ENCODE measurements at regions not wholly inside any gene's neighbourhood (a gene's known extent, or its start where the extent isn't known, plus 50 kb on each side); places are given as distances from the start of the nearest gene placed in this dataset.

DNA sequence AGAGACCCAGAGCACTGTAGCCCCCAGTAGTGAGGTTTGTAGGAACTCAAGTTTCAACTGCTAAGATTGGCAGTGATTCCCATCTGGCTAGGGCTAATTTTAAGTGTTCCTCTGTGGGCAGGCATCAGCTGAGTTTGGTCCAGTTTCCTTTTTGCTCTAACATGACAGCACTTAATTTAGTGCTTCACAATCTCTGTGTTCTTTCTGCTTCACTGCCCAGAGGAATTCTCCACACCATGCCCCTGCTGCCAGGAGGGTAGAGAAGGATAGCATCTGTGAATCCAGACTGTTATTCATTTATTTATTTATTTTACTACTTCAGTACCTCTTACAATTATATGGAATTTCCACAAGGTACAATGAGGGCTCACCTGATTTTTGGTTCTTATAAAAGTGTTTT is 549.9 kb upstream of the FSIP2 start:
- no peak overlapping the region for H3K4me3 ChIP-seq
- H3K4me1 ChIP-seq, result peaks cover 5% of the 10 kb centered on the region; the same call in 1 of the 2 replicates
- H3K9me3 ChIP-seq, result no peaks in the 10 kb centered on the region
- peak overlapping the region; percentile 15; the same call in 1 of the 2 replicates for H3K4me2 ChIP-seq
- H3K9ac ChIP-seq, result no peak overlapping the region
- no peak overlapping the region for H3K27ac ChIP-seq
- H3K27me3 ChIP-seq, result no peaks in the 10 kb centered on the region
- no peaks in the 10 kb centered on the region for H4K20me1 ChIP-seq
- no peak for TF ChIP-seq Cebpa-rat (IDR thresholded peaks at IDR 0.05)
- H3K36me3 ChIP-seq, result no peaks in the 10 kb centered on the region

DNA sequence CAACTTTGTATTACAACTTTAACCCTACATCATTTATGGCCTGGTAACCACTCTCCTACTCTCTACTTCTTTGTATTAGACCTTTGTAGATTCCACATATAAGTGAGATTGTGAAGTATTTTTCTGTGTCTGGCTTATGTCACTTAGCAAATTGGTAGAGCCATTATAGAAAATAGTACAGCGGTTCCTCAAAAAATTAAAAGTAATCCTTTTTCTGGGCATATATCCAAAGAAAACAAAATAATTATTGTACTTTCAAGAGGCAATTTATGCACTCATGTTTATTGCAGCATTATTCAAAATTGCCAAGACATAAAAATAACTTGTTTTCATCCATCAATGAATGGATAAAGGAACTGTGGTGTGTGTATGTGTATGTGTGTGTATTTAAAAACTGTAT is 537.5 kb upstream of the FSIP2 start:
- no peak for TF ChIP-seq Cebpa-rat (IDR thresholded peaks at IDR 0.05)

DNA sequence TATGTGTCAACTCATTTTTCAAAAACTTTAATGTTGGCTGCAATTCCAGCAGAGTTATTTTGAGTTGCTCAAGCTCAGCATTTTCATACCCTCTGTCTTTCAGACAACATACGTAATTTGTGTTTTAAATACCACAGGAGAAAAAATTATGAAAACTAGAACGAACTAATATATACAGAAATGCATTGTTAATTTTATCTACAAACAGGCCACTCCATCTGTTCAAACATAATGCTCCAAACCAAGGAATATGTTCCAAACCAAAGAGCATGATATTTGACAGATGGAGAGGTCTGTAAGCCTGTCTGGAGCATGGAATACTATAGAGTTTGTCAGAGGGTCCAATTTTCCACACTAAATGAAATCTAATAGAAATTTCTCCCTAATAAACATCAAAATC is 536.2 kb upstream of the FSIP2 start:
- H4K20me1 ChIP-seq, result no peaks in the 10 kb centered on the region
- no peaks in the 10 kb centered on the region for H3K36me3 ChIP-seq
- H3K4me2 ChIP-seq, result no peak overlapping the region
- no peak for TF ChIP-seq Cebpa-rat (IDR thresholded peaks at IDR 0.05)
- H3K4me1 ChIP-seq, result no peaks in the 10 kb centered on the region
- H3K27ac ChIP-seq, result no peak overlapping the region
- H3K4me3 ChIP-seq, result no peak overlapping the region
- H3K9me3 ChIP-seq, result no peaks in the 10 kb centered on the region
- H3K27me3 ChIP-seq, result no peaks in the 10 kb centered on the region
- H3K9ac ChIP-seq, result no peak overlapping the region

More for the DNA sequence above, 537.5 kb upstream of the FSIP2 start:
- Histone ChIP-seq H3K27ac (no peak overlapping the region), H3K4me3 (no peak overlapping the region), H3K4me2 (no peak overlapping the region), H3K9me3 (no peaks in the 10 kb centered on the region), H3K9ac (no peak overlapping the region), H3K36me3 (no peaks in the 10 kb centered on the region), H4K20me1 (no peaks in the 10 kb centered on the region), H3K27me3 (no peaks in the 10 kb centered on the region), H3K4me1 (no peaks in the 10 kb centered on the region)

DNA sequence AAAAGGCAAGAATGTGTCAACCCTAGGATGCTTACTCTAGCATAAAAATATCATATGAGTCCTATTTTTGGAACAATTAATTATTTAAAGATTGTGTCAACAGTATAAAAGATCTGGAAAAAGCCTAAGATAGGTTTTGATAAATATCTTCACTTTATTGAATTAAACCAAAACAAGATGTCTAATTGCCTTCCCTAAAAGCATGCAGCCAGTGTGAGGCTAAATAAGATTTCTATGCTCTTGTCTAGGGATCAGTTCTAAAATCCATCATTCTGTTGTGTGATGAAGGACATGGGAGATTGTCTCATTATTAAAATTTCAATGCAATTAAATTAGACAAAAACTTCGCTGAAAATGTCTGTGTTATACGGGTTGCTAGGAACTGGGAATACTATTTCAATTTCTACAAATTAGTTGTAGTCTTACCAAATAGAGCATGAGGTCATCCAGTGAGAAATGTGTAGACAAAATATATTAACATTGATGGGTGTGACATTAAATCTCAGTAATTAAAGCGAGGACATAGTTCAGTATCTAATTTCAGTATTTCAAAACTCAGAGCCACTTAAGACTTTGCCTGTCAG is 535.6 kb upstream of the FSIP2 start:
- Histone ChIP-seq H3K4me2 (no peak overlapping the region), H3K9ac (no peak overlapping the region), H3K27ac (no peak overlapping the region), H3K4me1 (no peaks in the 10 kb centered on the region), H4K20me1 (no peaks in the 10 kb centered on the region), H3K9me3 (no peaks in the 10 kb centered on the region), H3K4me3 (no peak overlapping the region), H3K36me3 (no peaks in the 10 kb centered on the region), H3K27me3 (no peaks in the 10 kb centered on the region)
- no peak for TF ChIP-seq Cebpa-rat (IDR thresholded peaks at IDR 0.05)

DNA sequence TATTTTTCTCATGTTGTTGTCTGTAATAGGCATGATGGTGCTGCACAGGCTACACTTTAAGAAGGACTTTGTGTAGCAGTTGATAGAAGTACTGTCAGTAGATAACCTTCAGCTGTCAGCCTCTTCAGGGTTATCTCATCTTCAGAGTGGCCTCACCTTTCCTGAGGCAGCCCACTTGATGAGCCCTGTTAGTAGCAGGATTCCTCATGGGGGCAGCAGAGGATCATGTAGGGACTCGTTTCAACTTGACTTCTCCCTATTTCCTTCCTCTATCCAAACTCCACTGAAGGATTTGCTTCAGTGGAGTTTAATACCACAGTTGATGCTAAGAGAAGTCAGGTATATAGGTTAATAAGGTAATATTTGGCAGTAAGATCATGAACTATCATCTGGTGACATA is 530.3 kb upstream of the FSIP2 start:
- Histone ChIP-seq H3K27me3 (no peaks in the 10 kb centered on the region), H3K36me3 (no peaks in the 10 kb centered on the region), H3K4me1 (no peaks in the 10 kb centered on the region), H3K9me3 (no peaks in the 10 kb centered on the region), H3K9ac (no peak overlapping the region), H3K4me2 (no peak overlapping the region), H3K27ac (no peak overlapping the region), H4K20me1 (no peaks in the 10 kb centered on the region), H3K4me3 (no peak overlapping the region)
- no peak for TF ChIP-seq Cebpa-rat (IDR thresholded peaks at IDR 0.05)

DNA sequence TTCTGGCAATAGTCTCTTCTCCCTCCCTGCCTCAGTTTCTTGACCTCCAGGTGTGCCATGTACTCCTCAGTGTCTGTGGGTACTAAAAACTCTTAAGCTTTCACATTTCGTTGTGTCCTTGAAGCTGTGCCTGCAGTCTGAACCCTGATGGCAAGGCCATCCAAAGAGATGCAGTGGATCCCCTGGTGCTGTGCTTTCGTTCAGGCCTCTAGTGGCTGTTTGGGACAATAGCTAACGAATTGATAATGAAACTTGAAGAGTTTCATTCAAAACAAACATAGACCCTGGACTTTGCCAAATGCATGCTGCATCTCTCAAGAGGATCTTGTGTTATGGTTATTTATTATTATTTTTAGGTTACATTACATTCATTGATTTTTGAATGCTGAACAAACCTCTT is 523.1 kb upstream of the FSIP2 start:
- Histone ChIP-seq H3K27me3 (no peaks in the 10 kb centered on the region), H3K4me2 (no peak overlapping the region), H3K27ac (no peak overlapping the region), H3K4me1 (no peaks in the 10 kb centered on the region), H3K9me3 (peaks cover 5% of the 10 kb centered on the region; the same call in 1 of the 2 replicates), H4K20me1 (no peaks in the 10 kb centered on the region), H3K36me3 (no peaks in the 10 kb centered on the region), H3K9ac (no peak overlapping the region), H3K4me3 (no peak overlapping the region)
- TF ChIP-seq Cebpa-rat (IDR thresholded peaks at IDR 0.05), result no peak

DNA sequence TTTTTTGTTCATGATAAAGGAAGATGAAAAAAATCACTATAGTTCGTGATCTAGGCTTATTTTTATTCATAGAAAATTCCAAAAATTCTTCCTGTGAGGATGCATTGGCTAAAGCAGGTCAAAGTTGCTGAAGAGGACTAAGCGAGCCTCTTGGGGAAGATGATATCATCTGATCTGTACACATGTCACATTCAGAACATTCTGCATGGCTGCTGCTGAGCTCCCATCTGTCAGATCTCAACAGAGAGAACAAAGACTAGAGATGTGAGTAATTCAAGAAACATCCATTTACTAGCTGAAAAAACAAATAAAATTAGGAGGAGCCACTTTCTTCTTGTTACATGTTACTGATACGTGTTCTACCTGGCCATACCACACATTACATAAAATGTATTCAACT is 518.6 kb upstream of the FSIP2 start:
- no peaks in the 10 kb centered on the region for H4K20me1 ChIP-seq
- H3K4me1 ChIP-seq, result no peaks in the 10 kb centered on the region
- peaks cover 5% of the 10 kb centered on the region; the same call in 1 of the 2 replicates for H3K9me3 ChIP-seq
- H3K27ac ChIP-seq, result no peak overlapping the region
- no peak overlapping the region for H3K9ac ChIP-seq
- no peak for TF ChIP-seq Cebpa-rat (IDR thresholded peaks at IDR 0.05)
- no peak overlapping the region for H3K4me3 ChIP-seq
- no peaks in the 10 kb centered on the region for H3K27me3 ChIP-seq
- no peaks in the 10 kb centered on the region for H3K36me3 ChIP-seq
- no peak overlapping the region for H3K4me2 ChIP-seq

DNA sequence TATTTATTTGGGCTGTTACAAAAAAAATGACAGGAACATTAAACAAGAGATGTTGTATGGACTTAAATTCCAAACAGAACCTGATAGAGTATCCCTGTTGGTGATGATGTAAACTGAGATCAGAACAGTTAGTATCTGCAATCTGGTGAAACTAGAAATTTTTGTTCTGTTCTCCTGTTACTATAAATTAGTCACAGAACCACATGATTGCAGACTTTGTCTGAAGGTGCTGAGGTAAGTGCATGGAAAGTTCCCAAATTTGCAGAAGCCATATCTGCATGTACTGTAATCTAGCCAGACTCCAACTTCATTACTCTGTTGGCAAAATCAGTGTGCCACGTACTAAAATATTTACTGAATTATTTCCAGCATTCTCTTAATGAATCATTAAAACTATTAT is 516.3 kb upstream of the FSIP2 start:
- Histone ChIP-seq H3K4me3 (no peak overlapping the region), H3K27me3 (no peaks in the 10 kb centered on the region), H3K9me3 (no peaks in the 10 kb centered on the region), H4K20me1 (no peaks in the 10 kb centered on the region), H3K9ac (no peak overlapping the region), H3K27ac (no peak overlapping the region), H3K36me3 (no peaks in the 10 kb centered on the region), H3K4me2 (no peak overlapping the region), H3K4me1 (no peaks in the 10 kb centered on the region)
- TF ChIP-seq Cebpa-rat (IDR thresholded peaks at IDR 0.05), result no peak

DNA sequence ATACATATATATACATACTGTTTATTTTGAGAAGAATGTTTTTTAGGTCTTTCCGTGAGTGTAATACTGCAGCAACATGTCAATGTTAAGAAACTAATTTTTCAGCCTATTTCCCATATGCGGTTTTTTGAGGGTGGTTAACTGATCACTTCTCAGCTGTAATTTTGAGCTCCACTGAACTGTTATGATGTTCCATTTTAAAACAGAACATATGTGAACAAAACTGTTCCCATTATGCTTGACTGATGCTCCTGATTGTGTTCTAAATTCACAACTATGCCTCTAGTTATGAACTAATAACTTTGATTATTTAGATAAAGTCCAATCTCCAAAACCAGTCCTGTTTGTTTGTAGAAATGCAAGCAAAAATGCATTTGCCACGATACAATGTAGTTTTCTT is 511.2 kb upstream of the FSIP2 start:
- no peak overlapping the region for H3K9ac ChIP-seq
- no peak overlapping the region for H3K4me3 ChIP-seq
- TF ChIP-seq Cebpa-rat (IDR thresholded peaks at IDR 0.05), result no peak
- H3K9me3 ChIP-seq, result no peaks in the 10 kb centered on the region
- peak overlapping the region; percentile 45; the same call in 1 of the 2 replicates for H3K4me2 ChIP-seq
- H4K20me1 ChIP-seq, result no peaks in the 10 kb centered on the region
- H3K27me3 ChIP-seq, result no peaks in the 10 kb centered on the region
- H3K36me3 ChIP-seq, result no peaks in the 10 kb centered on the region
- no peaks in the 10 kb centered on the region for H3K4me1 ChIP-seq
- no peak overlapping the region for H3K27ac ChIP-seq

DNA sequence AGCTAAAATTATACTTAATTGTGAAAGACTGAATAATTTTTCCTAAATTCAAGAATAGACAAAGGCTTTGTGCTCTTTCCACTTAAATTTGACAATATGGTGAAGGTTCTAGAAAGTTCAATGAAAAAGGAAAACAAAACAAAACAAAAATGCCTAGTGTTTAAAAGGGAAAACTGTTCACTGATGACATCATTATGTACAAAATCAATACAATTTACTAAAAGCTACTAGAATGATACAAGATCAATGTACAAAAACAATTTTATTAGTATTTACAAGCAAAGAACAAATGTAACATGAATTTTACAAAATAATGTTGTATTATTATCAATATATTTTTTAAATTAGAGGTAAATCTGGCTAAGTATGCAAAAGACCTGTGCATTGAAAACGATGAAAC is 499.1 kb upstream of the FSIP2 start:
- Histone ChIP-seq H4K20me1 (no peaks in the 10 kb centered on the region), H3K9ac (no peak overlapping the region), H3K36me3 (no peaks in the 10 kb centered on the region), H3K27ac (no peak overlapping the region), H3K9me3 (no peaks in the 10 kb centered on the region), H3K4me3 (no peak overlapping the region), H3K4me2 (no peak overlapping the region), H3K4me1 (no peaks in the 10 kb centered on the region), H3K27me3 (no peaks in the 10 kb centered on the region)
- TF ChIP-seq Cebpa-rat (IDR thresholded peaks at IDR 0.05), result no peak

DNA sequence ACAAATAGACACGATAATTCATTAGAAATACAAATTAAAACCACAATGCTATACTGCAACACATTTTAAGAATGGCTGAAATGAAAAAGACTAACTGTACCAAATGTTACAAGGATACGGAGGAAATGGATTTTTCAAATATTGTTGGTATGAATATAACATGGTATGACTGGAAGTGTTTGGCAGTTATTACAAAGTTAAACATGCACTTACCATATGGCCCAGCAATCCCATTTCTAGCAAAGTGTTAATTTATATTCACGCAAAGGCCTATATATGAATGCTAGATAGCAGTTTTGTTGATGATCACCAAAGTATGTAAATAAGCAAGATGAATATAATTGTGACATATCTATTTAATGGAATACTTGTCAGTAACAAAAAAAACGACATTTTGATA is 497.8 kb upstream of the FSIP2 start:
- Histone ChIP-seq H3K4me1 (no peaks in the 10 kb centered on the region), H3K27me3 (no peaks in the 10 kb centered on the region), H3K27ac (no peak overlapping the region), H3K36me3 (no peaks in the 10 kb centered on the region), H3K9ac (no peak overlapping the region), H3K9me3 (no peaks in the 10 kb centered on the region; the same call in 1 of the 2 replicates), H3K4me2 (no peak overlapping the region), H4K20me1 (no peaks in the 10 kb centered on the region), H3K4me3 (no peak overlapping the region)
- no peak for TF ChIP-seq Cebpa-rat (IDR thresholded peaks at IDR 0.05)
